ENCODE measurements at regions not wholly inside any gene's neighbourhood (a gene's known extent, or its start where the extent isn't known, plus 50 kb on each side); places are given as distances from the start of the nearest gene placed in this dataset.
A peak's percentile ranks its signal among the peaks of the same experiment; 100 is the strongest.

DNA sequence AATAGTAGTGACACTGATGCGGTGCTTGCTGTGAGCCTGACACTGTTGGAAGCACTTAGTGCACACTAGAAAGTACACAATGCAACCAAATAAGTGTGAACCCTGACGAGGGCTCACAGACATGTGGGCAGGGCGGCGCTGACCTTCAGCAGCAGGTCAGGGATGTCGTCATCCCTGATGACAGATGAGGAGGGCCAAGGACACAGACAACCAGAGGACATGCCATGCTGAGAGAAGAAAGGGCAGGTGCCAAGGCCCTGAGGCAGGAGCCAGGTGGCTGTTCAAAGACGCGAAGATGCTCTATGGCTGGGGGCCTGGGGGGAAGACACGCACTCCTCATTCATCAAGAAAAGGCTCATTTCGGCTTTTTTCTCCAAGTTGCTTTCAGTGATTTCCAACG, 176.4 kb upstream of the CST7 start:
- H3K4me3 ChIP-seq (ENCODE audit: low read depth, low read length) = no peak overlapping the region
- TF ChIP-seq CTCF (IDR thresholded peaks at IDR 0.05; ENCODE audit: control insufficient read depth, extremely low read depth, insufficient read depth) = no peak
- DNase-seq (ENCODE audit: low read depth) = no peak

- TF ChIP-seq CTCF (IDR thresholded peaks at IDR 0.05; ENCODE audit: control insufficient read depth, extremely low read depth, insufficient read depth) = no peak
- DNase-seq (ENCODE audit: low read depth) = no peak
- H3K4me3 ChIP-seq (ENCODE audit: low read depth, low read length) = no peak overlapping the region
These were observed 175.9 kb upstream of the CST7 start for GRCh38 chr20:24773168-24773567.

DNA sequence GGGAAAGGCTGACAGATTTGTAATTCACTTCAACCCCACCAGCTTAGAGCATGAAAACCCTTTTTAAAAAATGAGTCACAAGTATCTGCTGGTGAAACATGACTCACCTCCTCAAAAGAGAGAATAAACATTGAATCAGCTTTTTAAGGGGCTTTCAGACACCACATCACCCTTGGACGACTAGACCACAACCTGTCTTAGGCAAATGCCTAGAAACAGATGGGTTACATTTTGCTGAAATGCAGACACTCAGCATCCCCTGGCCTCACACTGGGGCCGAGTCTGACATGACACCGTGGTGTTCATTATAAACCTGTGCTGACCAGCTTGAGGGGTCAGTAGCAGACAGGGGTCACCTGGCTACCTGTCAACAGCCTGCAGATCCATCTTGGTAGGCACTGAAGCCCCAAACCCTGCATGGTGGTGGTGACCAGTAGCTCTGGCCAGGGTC, 175.3 kb upstream of the CST7 start:
- no peak overlapping the region for H3K4me3 ChIP-seq (ENCODE audit: low read depth, low read length)
- no peak for DNase-seq (ENCODE audit: low read depth)
- TF ChIP-seq CTCF (IDR thresholded peaks at IDR 0.05; ENCODE audit: control insufficient read depth, extremely low read depth, insufficient read depth) = no peak

GRCh38 chr20:24775966-24776365, 173.1 kb upstream of the CST7 start:
- DNase-seq (ENCODE audit: low read depth) = no peak
- TF ChIP-seq CTCF (IDR thresholded peaks at IDR 0.05; ENCODE audit: control insufficient read depth, extremely low read depth, insufficient read depth) = no peak
- H3K4me3 ChIP-seq (ENCODE audit: low read depth, low read length) = no peak overlapping the region

- TF ChIP-seq CTCF (IDR thresholded peaks at IDR 0.05; ENCODE audit: control insufficient read depth, extremely low read depth, insufficient read depth) = no peak
- no peak overlapping the region for H3K4me3 ChIP-seq (ENCODE audit: low read depth, low read length)
- DNase-seq (ENCODE audit: low read depth) = no peak
These were observed 172.3 kb upstream of the CST7 start for GRCh38 chr20:24776755-24777271.

- TF ChIP-seq CTCF (IDR thresholded peaks at IDR 0.05; ENCODE audit: control insufficient read depth, extremely low read depth, insufficient read depth) = no peak
- H3K4me3 ChIP-seq (ENCODE audit: low read depth, low read length) = no peak overlapping the region
- DNase-seq (ENCODE audit: low read depth) = no peak
These were observed 171.3 kb upstream of the CST7 start for GRCh38 chr20:24777746-24778145.

- peak; percentile 26 for TF ChIP-seq CTCF (IDR thresholded peaks at IDR 0.05; ENCODE audit: control insufficient read depth, extremely low read depth, insufficient read depth)
- no peak overlapping the region for H3K4me3 ChIP-seq (ENCODE audit: low read depth, low read length)
- peak; percentile 27 for DNase-seq (ENCODE audit: low read depth)
These were observed 170.5 kb upstream of the CST7 start for GRCh38 chr20:24778585-24779031.
